MCF 10A (cell line): ENCODE measurements at regions not wholly inside any gene's neighbourhood (a gene's known extent, or its start where the extent isn't known, plus 50 kb on each side); places are given as distances from the start of the nearest gene placed in this dataset.

Experiments
- BruUV-seq: library from RNA; stranded (reverse); fragments of 400-500 nt; replicated peaks from 2 replicates; lab custom pipeline; 2021; lab: Mats Ljungman, UMichigan
- CTCF ChIA-PET: fragments of 300-600 bp; sonication (Branson Sonifier 250); formaldehyde crosslinking; extraction: SDS; loops from one replicate; lab custom pipeline; 2021; ENCODE audit warnings: antibody characterized with exemption, inconsistent platforms; lab: Yijun Ruan, JAX
- POLR2A ChIA-PET: fragments of 300-600, 350-650 bp; sonication (Branson Sonifier 250); formaldehyde crosslinking; extraction: SDS; loops from one replicate; lab custom pipeline; 2020; ENCODE audit warnings: antibody characterized with exemption, inconsistent platforms; lab: Yijun Ruan, JAX
- DNase-seq: peaks from one replicate; pipeline ENCODE4 v3.0.0-alpha.2; 2018; ENCODE audit not compliant: unreplicated experiment
- H3K27ac Mint-ChIP-seq: one replicate; pipeline ENCODE4 v1.8.0; 2022; ENCODE audit warnings: mild to moderate bottlenecking, low read depth, mixed read lengths; ENCODE audit not compliant: unreplicated experiment
- H3K27me3 Mint-ChIP-seq: one replicate; pipeline ENCODE4 v1.8.0; 2022; ENCODE audit warnings: mixed read lengths; ENCODE audit not compliant: insufficient read depth, unreplicated experiment
- H3K36me3 Mint-ChIP-seq: one replicate; pipeline ENCODE4 v1.8.0; 2022; ENCODE audit warnings: mild to moderate bottlenecking, moderate library complexity, mixed read lengths; ENCODE audit not compliant: insufficient read depth, unreplicated experiment
- H3K4me1 Mint-ChIP-seq: one replicate; pipeline ENCODE4 v1.8.0; 2022; ENCODE audit warnings: mixed read lengths; ENCODE audit not compliant: insufficient read depth, unreplicated experiment
- H3K4me3 Mint-ChIP-seq: one replicate; pipeline ENCODE4 v1.8.0; 2022; ENCODE audit warnings: mild to moderate bottlenecking, moderate library complexity, mixed read lengths; ENCODE audit not compliant: unreplicated experiment
- H3K9me3 Mint-ChIP-seq: one replicate; pipeline ENCODE4 v1.8.0; 2022; ENCODE audit warnings: mixed read lengths; ENCODE audit not compliant: unreplicated experiment
- intact Hi-C: fragments of 100-400 bp; cut with micrococcal nuclease; formaldehyde crosslinking; loops from 2 replicates; pipeline ENCODE4 v1.14.1; 2022
- TF ChIP-seq, protein P1 (sequence below): fragments of 200-600 bp; IDR thresholded peaks from one replicate; pipeline ENCODE4 v1.8.0; 2022; ENCODE audit warnings: antibody characterized with exemption, mild to moderate bottlenecking; ENCODE audit not compliant: unreplicated experiment

DNA sequence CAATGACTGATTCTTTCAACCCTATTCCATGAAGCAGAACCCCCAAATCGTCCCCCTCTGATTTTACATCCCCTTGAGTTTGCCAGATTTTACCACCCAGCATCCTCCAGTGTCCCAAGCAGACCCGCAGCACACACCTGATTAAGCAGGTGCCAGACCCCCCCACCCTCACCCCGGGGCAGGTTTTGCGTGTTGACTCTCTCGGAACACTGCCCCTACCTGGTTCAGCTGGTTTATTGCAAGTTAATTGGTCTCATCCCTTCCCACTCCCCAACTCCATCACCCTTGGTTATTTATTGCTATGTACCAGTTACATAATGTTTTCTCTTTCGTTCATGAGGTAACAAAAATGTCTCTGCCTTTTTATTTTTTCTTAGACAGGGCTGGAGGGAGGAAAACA is 258.4 kb downstream of the BCOR start:
- Mint-ChIP-seq H3K4me1 (no peaks in the 10 kb centered on the region), H3K36me3 (no peaks in the 10 kb centered on the region), H3K4me3 (no peak overlapping the region), H3K27me3 (peaks cover 38% of the 10 kb centered on the region), H3K27ac (no peak overlapping the region), H3K9me3 (no peaks in the 10 kb centered on the region)
- BruUV-seq: no TSS peak
- DNase-seq: no peak
- TF ChIP-seq, protein P1, sequence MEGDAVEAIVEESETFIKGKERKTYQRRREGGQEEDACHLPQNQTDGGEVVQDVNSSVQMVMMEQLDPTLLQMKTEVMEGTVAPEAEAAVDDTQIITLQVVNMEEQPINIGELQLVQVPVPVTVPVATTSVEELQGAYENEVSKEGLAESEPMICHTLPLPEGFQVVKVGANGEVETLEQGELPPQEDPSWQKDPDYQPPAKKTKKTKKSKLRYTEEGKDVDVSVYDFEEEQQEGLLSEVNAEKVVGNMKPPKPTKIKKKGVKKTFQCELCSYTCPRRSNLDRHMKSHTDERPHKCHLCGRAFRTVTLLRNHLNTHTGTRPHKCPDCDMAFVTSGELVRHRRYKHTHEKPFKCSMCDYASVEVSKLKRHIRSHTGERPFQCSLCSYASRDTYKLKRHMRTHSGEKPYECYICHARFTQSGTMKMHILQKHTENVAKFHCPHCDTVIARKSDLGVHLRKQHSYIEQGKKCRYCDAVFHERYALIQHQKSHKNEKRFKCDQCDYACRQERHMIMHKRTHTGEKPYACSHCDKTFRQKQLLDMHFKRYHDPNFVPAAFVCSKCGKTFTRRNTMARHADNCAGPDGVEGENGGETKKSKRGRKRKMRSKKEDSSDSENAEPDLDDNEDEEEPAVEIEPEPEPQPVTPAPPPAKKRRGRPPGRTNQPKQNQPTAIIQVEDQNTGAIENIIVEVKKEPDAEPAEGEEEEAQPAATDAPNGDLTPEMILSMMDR: no peak
- ChIA-PET CTCF (interaction anchor here (0.6 to 1.1 kb wide), 2 partner anchors 57 to 1038 kb away, joined by 4 to 5 read pairs; no protein-coding TSS in a partner anchor), POLR2A (no interaction called here)
- intact Hi-C loops: no loop called here

DNA sequence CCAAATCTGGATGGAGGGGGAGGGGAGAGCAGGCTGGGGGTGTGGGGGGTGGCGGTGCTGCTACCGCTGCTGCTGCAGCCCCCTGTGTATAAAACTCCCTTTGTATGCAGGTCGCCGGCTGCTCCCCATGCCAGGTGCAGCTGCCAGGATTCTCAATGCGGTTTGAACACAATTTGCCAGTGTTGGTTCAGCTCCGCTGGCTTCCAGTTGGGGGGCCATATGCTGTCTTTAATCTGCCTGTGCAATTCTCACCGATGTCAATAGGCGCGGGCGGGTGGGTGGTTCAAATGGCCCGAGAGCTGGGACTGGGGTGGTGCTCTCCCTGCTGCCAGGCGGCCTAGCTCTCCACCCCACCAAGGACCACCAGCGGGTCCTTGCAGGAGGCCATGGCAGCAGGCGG is 257.6 kb downstream of the BCOR start:
- POLR2A ChIA-PET: no interaction called here
- CTCF ChIA-PET: interaction anchor here (0.6 to 0.7 kb wide), 3 partner anchors 41 to 264 kb away, joined by 3 to 4 read pairs (median 3); no protein-coding TSS in a partner anchor
- Mint-ChIP-seq H3K27ac (no peak overlapping the region), H3K4me3 (no peak overlapping the region), H3K9me3 (no peaks in the 10 kb centered on the region), H3K27me3 (peaks cover 43% of the 10 kb centered on the region), H3K4me1 (no peaks in the 10 kb centered on the region), H3K36me3 (no peaks in the 10 kb centered on the region)
- DNase-seq: no peak
- TF ChIP-seq, protein P1: no peak
- BruUV-seq: no TSS peak
- intact Hi-C loops: no loop called here

DNA sequence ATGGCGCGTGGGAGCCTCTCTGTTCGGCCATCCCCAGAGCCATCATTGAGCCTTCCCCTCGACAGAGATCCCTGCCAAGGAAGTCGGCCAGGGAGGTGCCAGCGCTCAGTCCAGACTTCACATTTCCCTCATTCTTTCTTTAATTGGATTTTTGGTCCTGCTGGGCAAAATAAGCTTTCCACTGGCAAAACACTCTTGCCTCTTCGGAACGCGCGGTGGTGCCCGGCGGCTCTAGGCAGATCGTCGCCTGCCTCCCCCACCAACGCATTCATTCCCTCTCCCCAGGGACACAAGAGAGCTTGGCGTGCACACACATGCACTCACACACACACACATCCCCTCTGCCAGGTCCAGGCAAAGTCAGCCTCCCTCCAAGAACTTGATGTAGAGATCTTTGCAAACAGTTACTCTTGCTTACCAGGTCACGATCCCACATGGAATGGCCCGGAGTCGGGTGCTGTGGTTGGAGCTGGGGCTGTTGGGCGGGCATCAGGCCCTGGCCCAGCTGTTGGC is 257.1 kb downstream of the BCOR start:
- intact Hi-C loops: no loop called here
- DNase-seq: no peak
- H3K27ac Mint-ChIP-seq: no peak overlapping the region
- H3K36me3 Mint-ChIP-seq: no peaks in the 10 kb centered on the region
- H3K4me3 Mint-ChIP-seq: no peak overlapping the region
- ChIA-PET POLR2A (interaction anchor here (0.7 kb wide), 1 partner anchor 51 kb away, joined by 3 read pairs; no protein-coding TSS in a partner anchor), CTCF (interaction anchor here (0.7 kb wide), 1 partner anchor 263 kb away, joined by 3 read pairs; no protein-coding TSS in a partner anchor)
- BruUV-seq: no TSS peak
- TF ChIP-seq, protein P1: no peak
- no peaks in the 10 kb centered on the region for H3K4me1 Mint-ChIP-seq
- H3K9me3 Mint-ChIP-seq: no peaks in the 10 kb centered on the region
- peaks cover 43% of the 10 kb centered on the region for H3K27me3 Mint-ChIP-seq

DNA sequence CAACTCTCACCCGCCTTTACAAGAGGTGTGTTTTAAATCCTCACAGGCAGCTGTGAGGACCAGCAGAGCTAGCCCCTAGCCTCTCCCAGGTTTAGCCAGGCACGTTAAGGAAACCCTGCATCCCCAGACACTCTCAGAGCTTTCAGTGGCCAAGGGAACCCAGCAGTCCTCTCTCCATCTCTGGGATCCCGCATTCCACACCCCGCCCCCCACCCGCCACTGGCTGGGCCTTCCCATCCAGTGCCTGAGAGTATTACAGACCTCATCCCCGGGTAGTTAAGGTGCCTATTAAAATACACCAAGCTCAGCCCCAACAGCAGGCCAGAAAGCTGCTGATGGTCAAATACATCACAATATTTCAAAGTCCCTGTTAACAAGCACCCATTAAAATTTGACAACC is 256.2 kb downstream of the BCOR start:
- Mint-ChIP-seq H3K27ac (no peak overlapping the region), H3K27me3 (peaks cover 43% of the 10 kb centered on the region), H3K9me3 (no peaks in the 10 kb centered on the region), H3K4me1 (no peaks in the 10 kb centered on the region), H3K36me3 (no peaks in the 10 kb centered on the region), H3K4me3 (no peak overlapping the region)
- no TSS peak for BruUV-seq
- ChIA-PET POLR2A (interaction anchor here (0.6 to 0.7 kb wide), 2 partner anchors 50 to 123 kb away, joined by 3 read pairs; no protein-coding TSS in a partner anchor), CTCF (interaction anchor here (0.7 to 0.9 kb wide), 2 partner anchors 10 to 12 kb away, joined by 3 read pairs; no protein-coding TSS in a partner anchor)
- TF ChIP-seq, protein P1: no peak
- DNase-seq: no peak
- intact Hi-C loops: no loop called here
